GM12891 (cell line): ENCODE measurements at regions not wholly inside any gene's neighbourhood (a gene's known extent, or its start where the extent isn't known, plus 50 kb on each side); places are given as distances from the start of the nearest gene placed in this dataset.

Experiments
- PAX5 ChIP-seq: IDR thresholded peaks from 2 replicates; pipeline ENCODE4 v1.6.1; 2011; ENCODE audit warnings: low read length, moderate library complexity, mild to moderate bottlenecking; ENCODE audit not compliant: insufficient read depth, severe bottlenecking
- POLR2A ChIP-seq: IDR thresholded peaks from 2 replicates; pipeline ENCODE4 v1.6.1; 2011; ENCODE audit warnings: low read depth, low read length, control low read depth
- POLR2AphosphoS5 ChIP-seq: IDR thresholded peaks from 2 replicates; pipeline ENCODE4 v1.6.1; 2011; ENCODE audit warnings: low read depth, low read length, control low read depth
- POU2F2 ChIP-seq: IDR thresholded peaks from 2 replicates; pipeline ENCODE4 v1.6.1; 2011; ENCODE audit warnings: low read depth, mild to moderate bottlenecking, control low read depth, low read length, moderate library complexity
- SPI1 ChIP-seq: IDR thresholded peaks from 2 replicates; pipeline ENCODE4 v1.6.1; 2011; ENCODE audit warnings: low read depth, low read length, control low read depth
- TAF1 ChIP-seq: IDR thresholded peaks from 2 replicates; pipeline ENCODE4 v1.6.1; 2011; ENCODE audit warnings: low read depth, low read length, control low read depth

DNA sequence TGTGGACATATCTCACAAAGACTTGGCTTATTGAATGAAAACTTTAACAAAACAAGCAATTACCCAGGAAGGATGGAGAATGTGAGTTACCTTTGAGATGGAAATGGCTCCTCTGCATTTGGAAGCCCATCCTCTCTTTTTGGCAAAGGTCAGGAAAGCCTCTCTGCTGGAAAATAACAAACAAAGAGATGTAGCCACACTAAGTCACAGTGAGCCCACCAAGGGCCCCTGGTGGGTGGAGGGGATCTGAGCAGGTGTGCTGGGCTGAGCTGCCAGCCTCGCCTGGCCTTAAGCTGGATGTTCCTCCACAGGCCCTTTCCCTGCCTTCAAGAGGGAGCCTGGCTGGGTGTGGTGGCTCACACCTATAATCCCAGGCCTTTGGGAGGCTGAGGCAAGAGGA, 269.2 kb downstream of the HNRNPD start:
- TF ChIP-seq POLR2A (no peak), POU2F2 (no peak), POLR2AphosphoS5 (no peak), TAF1 (no peak), PAX5 (no peak), SPI1 (no peak)
